GM19395 (cell line): ENCODE measurements at regions not wholly inside any gene's neighbourhood (a gene's known extent, or its start where the extent isn't known, plus 50 kb on each side); places are given as distances from the start of the nearest gene placed in this dataset.
A peak's percentile ranks its signal among the peaks of the same experiment; 100 is the strongest.

Experiments
- ATAC-seq: cut with Tn5 transposase; IDR thresholded peaks from one replicate; pipeline ENCODE4 v1.9.1; 2021; ENCODE audit warnings: mild to moderate bottlenecking, moderate library complexity; ENCODE audit not compliant: unreplicated experiment

GRCh38 chr12:90428465-90428864 lies 526.5 kb downstream of the CCER1 start:
- ATAC-seq: no peak

GRCh38 chr12:90423965-90424364 lies 531.0 kb downstream of the CCER1 start:
- ATAC-seq: no peak

GRCh38 chr12:90410962-90411361 lies 544.0 kb downstream of the CCER1 start:
- no peak for ATAC-seq

- ATAC-seq: no peak
Measured at GRCh38 chr12:90407841-90408240, 547.1 kb downstream of the CCER1 start.

GRCh38 chr12:90404071-90404470 lies 550.9 kb downstream of the CCER1 start:
- peak; percentile 79 for ATAC-seq

GRCh38 chr12:90401185-90401584 lies 553.8 kb downstream of the CCER1 start:
- ATAC-seq: no peak

- no peak for ATAC-seq
Measured at GRCh38 chr12:90399357-90399756, 555.6 kb downstream of the CCER1 start.

- no peak for ATAC-seq
Measured at GRCh38 chr12:90398285-90398836, 556.6 kb downstream of the CCER1 start.

- no peak for ATAC-seq
Measured at GRCh38 chr12:90396556-90396955, 558.4 kb downstream of the CCER1 start.

- no peak for ATAC-seq
Measured at GRCh38 chr12:90393652-90394051, 561.3 kb downstream of the CCER1 start.

GRCh38 chr12:90393089-90393488 lies 561.9 kb downstream of the CCER1 start:
- ATAC-seq: no peak

GRCh38 chr12:90390947-90391346 lies 564.0 kb downstream of the CCER1 start:
- ATAC-seq: no peak

- no peak for ATAC-seq
Measured at GRCh38 chr12:90368081-90368480, 586.9 kb downstream of the CCER1 start.

- ATAC-seq: no peak
Measured at GRCh38 chr12:90366286-90366685, 588.7 kb downstream of the CCER1 start.

- ATAC-seq: no peak
Measured at GRCh38 chr12:90360300-90360699, 594.7 kb downstream of the CCER1 start.

GRCh38 chr12:90355711-90356355 lies 599.1 kb downstream of the CCER1 start:
- no peak for ATAC-seq

- ATAC-seq: no peak
Measured at GRCh38 chr12:90343966-90344365, 611.0 kb downstream of the CCER1 start.

GRCh38 chr12:90342081-90342480 lies 612.9 kb downstream of the CCER1 start:
- ATAC-seq: no peak

GRCh38 chr12:90339837-90340236 lies 615.1 kb downstream of the CCER1 start:
- ATAC-seq: no peak

- no peak for ATAC-seq
Measured at GRCh38 chr12:90338365-90338764, 616.6 kb downstream of the CCER1 start.

- ATAC-seq: no peak
Measured at GRCh38 chr12:90337018-90337417, 618.0 kb downstream of the CCER1 start.

- ATAC-seq: no peak
Measured at GRCh38 chr12:90335566-90335965, 619.4 kb downstream of the CCER1 start.

GRCh38 chr12:90333939-90334338 lies 621.0 kb downstream of the CCER1 start:
- no peak for ATAC-seq
